IPS-18a (cell line): ENCODE measurements at regions not wholly inside any gene's neighbourhood (a gene's known extent, or its start where the extent isn't known, plus 50 kb on each side); places are given as distances from the start of the nearest gene placed in this dataset.

Source experiments
- H3K27ac ChIP-seq: one replicate; pipeline ENCODE4 v1.5.1; 2013; ENCODE audit warnings: low read length
- H3K27me3 ChIP-seq: one replicate; pipeline ENCODE4 v1.6.1; 2013; ENCODE audit warnings: mild to moderate bottlenecking, low read length; ENCODE audit not compliant: control insufficient read depth, insufficient read depth
- H3K36me3 ChIP-seq: one replicate; pipeline ENCODE4 v1.6.1; 2013; ENCODE audit warnings: low read depth, low read length; ENCODE audit not compliant: control insufficient read depth
- H3K4me1 ChIP-seq: one replicate; pipeline ENCODE4 v1.6.1; 2013; ENCODE audit warnings: low read depth, low read length; ENCODE audit not compliant: control insufficient read depth
- H3K4me3 ChIP-seq: one replicate; pipeline ENCODE4 v1.5.1; 2013; ENCODE audit warnings: low read length
- H3K9ac ChIP-seq: one replicate; pipeline ENCODE4 v1.6.1; 2013; ENCODE audit warnings: mild to moderate bottlenecking, low read length, moderate library complexity
- H3K9me3 ChIP-seq: one replicate; pipeline ENCODE4 v1.6.1; 2013; ENCODE audit warnings: low read depth, low read length; ENCODE audit not compliant: control insufficient read depth

DNA sequence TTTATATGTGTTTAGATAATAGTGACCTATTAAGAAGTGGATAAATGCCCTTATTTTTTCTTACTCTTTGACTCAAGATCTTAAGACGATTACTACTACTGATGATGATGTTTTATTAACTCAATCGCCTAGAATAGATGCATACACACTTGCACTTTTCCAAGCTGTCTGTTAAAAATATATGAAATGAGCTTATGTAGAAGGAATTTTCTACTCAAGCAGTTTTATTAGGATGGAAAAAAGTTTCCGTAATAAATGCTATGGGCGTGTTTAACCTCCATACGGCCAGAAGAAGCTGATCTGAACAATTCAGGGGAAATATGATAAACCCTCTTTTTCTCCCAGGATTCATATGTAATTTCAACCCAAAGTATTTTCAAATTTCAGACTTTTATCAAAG lies 455.7 kb upstream of the MPDZ start:
- H3K4me3 ChIP-seq: no peak overlapping the region
- no peaks in the 10 kb centered on the region for H3K4me1 ChIP-seq
- no peak overlapping the region for H3K27ac ChIP-seq
- no peaks in the 10 kb centered on the region for H3K36me3 ChIP-seq
- H3K9ac ChIP-seq: no peak overlapping the region
- H3K27me3 ChIP-seq: no peaks in the 10 kb centered on the region
- no peaks in the 10 kb centered on the region for H3K9me3 ChIP-seq

DNA sequence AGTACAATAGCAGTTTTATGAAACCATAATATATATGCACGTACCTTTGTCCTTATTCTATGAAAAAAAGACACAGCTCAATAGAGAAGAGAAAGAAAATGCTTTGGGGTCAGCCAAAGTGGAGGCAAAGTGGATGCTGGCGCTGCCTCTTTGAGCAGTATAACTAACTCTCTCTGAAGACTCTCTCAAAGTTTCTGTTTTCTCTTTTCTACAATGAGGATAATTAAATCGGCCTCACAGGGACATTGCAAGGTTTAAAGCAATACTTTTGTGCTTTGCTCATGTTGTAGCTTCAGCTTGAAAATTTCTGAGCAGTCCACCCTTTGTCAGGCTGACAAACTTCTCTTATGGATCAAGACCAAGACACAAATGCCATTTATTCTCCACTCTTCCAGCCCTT lies 455.1 kb upstream of the MPDZ start:
- Histone ChIP-seq H3K4me3 (no peak overlapping the region), H3K9ac (no peak overlapping the region), H3K27ac (no peak overlapping the region), H3K4me1 (no peaks in the 10 kb centered on the region), H3K27me3 (no peaks in the 10 kb centered on the region), H3K36me3 (no peaks in the 10 kb centered on the region), H3K9me3 (no peaks in the 10 kb centered on the region)

DNA sequence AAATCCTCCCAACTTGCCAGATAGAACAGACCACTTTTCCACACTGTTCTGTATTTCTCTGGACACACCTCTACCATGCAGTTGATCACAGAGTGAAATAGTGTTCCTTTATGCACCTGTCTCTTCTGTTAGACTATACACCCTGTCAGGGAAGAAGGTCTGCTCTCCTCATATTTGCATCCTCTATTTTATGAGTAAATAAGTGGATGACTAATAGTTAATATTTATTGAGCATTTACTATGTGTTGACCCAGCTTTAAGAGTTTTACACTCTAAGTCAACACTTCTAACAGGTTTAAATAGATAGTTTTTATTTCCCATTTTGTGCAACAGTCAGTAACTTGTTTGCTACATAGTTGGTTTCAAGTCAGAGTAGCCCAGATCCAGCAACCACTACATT lies 452.8 kb upstream of the MPDZ start:
- no peak overlapping the region for H3K4me3 ChIP-seq
- H3K4me1 ChIP-seq: no peaks in the 10 kb centered on the region
- no peak overlapping the region for H3K27ac ChIP-seq
- no peaks in the 10 kb centered on the region for H3K36me3 ChIP-seq
- H3K9ac ChIP-seq: no peak overlapping the region
- H3K9me3 ChIP-seq: no peaks in the 10 kb centered on the region
- H3K27me3 ChIP-seq: no peaks in the 10 kb centered on the region

DNA sequence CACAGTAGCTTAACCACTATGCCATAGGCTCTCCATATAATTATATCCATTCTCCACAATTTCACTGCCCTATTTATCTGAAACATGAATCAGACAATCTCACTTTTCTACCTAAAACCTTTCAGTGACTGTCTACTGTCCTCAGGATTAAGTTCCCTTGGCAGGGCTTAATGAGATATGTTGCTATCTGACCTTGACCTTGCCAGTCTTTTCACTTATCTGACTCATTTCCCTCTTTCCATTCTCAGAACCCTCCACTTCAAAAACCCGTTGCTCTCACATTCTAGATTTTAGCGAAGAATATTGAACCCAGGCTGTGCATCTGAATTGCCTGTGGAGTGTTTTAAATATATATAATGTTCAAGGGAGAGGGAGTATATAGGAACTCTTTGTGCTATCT lies 452.1 kb upstream of the MPDZ start:
- H3K27me3 ChIP-seq: no peaks in the 10 kb centered on the region
- no peaks in the 10 kb centered on the region for H3K36me3 ChIP-seq
- H3K9me3 ChIP-seq: no peaks in the 10 kb centered on the region
- no peak overlapping the region for H3K4me3 ChIP-seq
- H3K27ac ChIP-seq: no peak overlapping the region
- H3K9ac ChIP-seq: no peak overlapping the region
- H3K4me1 ChIP-seq: no peaks in the 10 kb centered on the region

DNA sequence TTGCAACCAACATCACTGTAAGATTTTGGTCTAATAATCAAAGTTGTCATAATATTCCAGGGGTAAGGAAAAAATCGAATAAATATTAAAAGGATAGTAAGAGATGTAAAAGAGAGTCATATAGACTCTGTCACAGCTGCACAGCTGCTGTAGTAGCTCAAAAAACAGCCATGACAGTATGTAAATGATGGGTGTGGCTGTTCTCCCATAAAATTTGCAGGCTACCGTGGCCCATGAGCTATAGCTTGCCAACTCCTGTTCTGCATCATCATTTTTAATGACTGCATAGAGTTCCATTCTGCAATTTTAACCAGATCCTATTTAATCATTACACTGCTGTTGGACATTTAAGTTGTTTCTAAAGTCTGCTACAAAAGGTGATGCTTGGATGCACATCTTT lies 450.5 kb upstream of the MPDZ start:
- Histone ChIP-seq H3K4me3 (no peak overlapping the region), H3K27ac (no peak overlapping the region), H3K36me3 (no peaks in the 10 kb centered on the region), H3K4me1 (no peaks in the 10 kb centered on the region), H3K9ac (no peak overlapping the region), H3K9me3 (no peaks in the 10 kb centered on the region), H3K27me3 (no peaks in the 10 kb centered on the region)

DNA sequence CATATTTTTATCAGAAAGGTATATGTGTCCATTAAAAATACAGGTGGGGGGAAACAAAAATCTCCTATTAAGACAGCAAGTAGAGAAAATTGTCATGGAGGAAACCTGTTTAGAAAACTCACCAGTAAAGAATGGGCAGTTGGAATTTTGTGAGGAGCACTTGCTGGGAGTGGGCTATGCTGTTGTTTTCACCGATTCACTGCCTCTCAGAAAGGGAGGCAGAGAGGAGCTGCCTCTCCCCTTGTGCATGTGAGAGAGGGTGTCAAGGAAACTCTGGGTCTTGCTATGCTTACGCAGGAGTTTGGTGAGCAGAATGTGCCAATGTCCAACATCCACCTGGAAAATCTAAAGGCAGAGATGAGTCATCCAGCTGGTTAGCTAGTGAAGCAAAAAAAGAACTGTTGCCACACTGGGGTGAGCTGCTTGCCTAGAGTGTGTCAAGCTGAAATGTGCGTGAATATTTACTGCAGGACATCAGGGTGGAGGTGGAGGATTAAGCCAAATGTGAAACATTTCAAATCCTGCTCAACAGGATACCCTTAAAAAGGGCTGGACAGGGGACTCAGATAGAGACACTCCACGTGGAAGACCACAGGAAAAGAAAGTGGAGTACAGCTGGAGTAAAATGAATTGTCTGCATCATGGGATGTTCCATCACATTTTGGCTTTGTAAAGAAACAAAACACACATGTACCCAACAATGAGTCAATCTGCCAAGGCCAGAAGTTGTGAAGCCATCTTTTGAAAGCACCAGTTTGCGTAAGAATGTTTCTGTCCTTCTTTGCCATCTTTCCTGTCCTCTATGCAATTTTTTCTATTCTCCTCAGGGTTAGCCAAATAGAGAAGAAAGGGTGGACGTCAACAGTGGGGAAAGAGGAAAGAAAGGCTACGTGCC lies 449.7 kb upstream of the MPDZ start:
- H3K27me3 ChIP-seq: no peaks in the 10 kb centered on the region
- no peaks in the 10 kb centered on the region for H3K36me3 ChIP-seq
- H3K9ac ChIP-seq: no peak overlapping the region
- H3K4me1 ChIP-seq: no peaks in the 10 kb centered on the region
- no peak overlapping the region for H3K27ac ChIP-seq
- H3K4me3 ChIP-seq: no peak overlapping the region
- H3K9me3 ChIP-seq: no peaks in the 10 kb centered on the region

DNA sequence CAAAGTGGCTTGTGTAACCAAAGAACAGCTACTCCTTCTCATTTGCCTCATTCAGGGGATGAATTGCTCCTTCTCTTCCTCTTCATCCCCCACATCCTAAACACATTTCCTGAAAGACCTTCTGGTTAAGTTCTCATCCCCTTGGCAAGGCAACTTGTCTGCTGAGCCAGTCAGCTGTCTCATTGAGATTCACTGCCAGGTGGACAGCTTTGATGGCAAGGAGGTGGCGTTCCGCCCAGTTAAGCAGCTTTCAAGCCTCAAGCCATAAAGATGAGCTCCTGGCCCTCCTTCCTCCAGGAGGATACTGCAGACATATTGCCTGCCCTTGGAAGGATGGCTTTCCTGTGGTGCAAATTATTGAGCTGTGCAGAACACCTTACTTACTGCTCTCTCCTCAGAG lies 448.6 kb upstream of the MPDZ start:
- Histone ChIP-seq H3K4me1 (no peaks in the 10 kb centered on the region), H3K9me3 (no peaks in the 10 kb centered on the region), H3K36me3 (no peaks in the 10 kb centered on the region), H3K4me3 (no peak overlapping the region), H3K27ac (no peak overlapping the region), H3K27me3 (no peaks in the 10 kb centered on the region), H3K9ac (no peak overlapping the region)

DNA sequence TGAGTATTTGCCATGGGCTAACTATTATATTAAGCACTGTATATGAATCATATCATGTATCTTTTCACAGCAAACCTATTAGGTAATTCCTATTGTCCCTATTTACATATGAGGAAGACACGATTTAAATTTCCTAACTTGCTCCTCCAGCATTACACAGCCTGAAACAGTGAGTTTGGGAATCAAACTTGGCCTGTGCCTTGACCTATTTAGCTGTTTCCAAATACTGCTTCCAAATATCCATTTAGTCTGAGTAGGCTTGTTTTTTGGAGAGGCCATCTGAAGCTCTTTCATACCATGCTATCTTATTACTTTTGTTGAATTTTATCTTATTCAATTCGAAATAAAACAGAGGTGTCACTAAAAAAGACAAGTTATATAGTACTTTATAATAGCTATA lies 447.3 kb upstream of the MPDZ start:
- H3K9ac ChIP-seq: no peak overlapping the region
- no peak overlapping the region for H3K27ac ChIP-seq
- H3K9me3 ChIP-seq: no peaks in the 10 kb centered on the region
- no peak overlapping the region for H3K4me3 ChIP-seq
- H3K27me3 ChIP-seq: no peaks in the 10 kb centered on the region
- H3K36me3 ChIP-seq: no peaks in the 10 kb centered on the region
- no peaks in the 10 kb centered on the region for H3K4me1 ChIP-seq

DNA sequence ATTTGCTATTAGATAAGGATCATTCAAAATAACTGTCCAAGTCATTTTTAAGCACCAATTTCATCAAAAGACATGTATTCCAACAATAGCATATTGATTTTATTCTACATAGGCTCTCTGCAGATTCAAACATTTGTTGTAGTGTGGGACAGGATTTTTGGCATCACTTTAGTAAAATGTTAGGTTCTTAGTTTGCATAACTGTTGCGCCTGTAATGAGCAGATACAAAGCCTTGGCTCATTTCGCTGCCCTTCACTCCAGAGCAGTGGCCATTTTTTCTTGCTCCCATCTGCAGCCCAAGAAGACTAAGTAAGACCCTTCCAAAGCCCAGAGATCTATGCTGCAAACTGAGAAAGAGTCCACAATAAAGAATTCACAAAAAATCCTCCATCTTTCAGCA lies 446.0 kb upstream of the MPDZ start:
- Histone ChIP-seq H3K4me3 (no peak overlapping the region), H3K9ac (no peak overlapping the region), H3K27me3 (no peaks in the 10 kb centered on the region), H3K36me3 (no peaks in the 10 kb centered on the region), H3K27ac (no peak overlapping the region), H3K4me1 (no peaks in the 10 kb centered on the region), H3K9me3 (no peaks in the 10 kb centered on the region)

DNA sequence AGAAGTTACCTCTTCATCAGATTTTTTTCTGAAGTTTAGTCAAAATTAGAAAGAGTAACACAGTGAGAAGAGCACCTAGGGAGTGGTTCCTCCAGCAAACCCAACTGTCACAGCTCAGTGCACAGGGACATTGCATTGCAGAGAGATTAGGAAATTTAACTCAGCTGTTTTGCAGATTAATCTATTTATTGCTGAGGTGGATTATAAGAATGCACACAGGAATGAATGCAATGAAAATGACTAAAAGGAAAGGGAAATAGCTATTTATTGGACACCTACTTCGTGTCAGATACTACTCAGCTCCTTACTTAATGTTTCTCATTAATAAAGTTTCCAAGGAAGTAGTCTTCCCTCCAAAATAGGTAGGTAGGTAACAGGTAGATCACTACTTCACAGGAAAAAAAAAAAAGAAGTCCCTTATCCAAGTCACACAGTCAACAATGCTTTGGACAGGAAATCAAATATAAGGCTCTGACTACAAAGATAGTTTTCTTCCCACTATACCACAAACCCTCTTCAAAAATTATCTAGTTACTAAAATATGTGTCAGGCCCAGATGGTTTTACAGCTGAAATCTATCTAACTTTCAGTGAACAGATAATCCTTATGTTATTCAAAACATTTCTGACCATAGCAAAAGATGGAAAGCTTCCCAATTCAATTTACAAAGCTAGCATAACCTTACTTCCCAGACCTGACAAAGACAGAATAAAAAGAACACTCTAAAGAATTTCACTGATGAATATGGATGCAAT lies 442.2 kb upstream of the MPDZ start:
- Histone ChIP-seq H3K27ac (no peak overlapping the region), H3K4me1 (peaks cover 19% of the 10 kb centered on the region), H3K9ac (no peak overlapping the region), H3K36me3 (no peaks in the 10 kb centered on the region), H3K9me3 (no peaks in the 10 kb centered on the region), H3K27me3 (no peaks in the 10 kb centered on the region), H3K4me3 (no peak overlapping the region)

DNA sequence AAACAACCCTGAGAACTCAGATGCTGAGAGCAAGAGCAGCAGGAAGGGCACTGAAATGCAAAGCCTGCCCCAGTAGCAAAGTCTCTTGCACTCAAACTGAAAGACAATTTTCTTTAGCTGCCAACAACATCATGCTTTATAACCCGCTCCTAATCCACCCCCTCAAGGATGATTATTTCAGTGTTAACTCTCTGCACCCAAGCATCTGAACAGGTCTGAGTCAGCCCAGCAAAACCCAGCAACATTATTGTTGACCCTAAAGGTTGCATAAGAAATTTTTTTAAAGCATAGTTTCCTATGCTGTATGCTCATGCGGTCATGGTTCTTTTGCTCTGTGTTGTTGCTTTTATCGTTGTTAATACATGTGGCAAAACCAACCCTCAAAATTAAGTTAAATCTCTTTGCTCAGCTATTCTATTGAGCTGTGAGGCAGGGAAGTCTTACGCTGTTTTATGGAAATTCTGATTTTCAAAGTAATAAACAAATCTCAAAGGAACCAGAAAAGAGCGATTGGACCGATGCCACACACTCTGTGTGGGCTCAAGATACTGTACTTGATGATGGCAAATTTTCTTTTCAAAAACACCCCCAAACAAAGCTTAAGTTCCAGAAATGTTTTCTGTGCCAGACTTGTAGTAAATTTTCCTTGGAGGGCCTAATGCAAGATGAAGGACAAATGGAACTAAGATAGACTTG lies 440.6 kb upstream of the MPDZ start:
- H3K36me3 ChIP-seq: no peaks in the 10 kb centered on the region
- no peaks in the 10 kb centered on the region for H3K9me3 ChIP-seq
- H3K9ac ChIP-seq: no peak overlapping the region
- peaks cover 21% of the 10 kb centered on the region for H3K4me1 ChIP-seq
- no peaks in the 10 kb centered on the region for H3K27me3 ChIP-seq
- no peak overlapping the region for H3K4me3 ChIP-seq
- no peak overlapping the region for H3K27ac ChIP-seq
